ENCODE measurements at regions not wholly inside any gene's neighbourhood (a gene's known extent, or its start where the extent isn't known, plus 50 kb on each side); places are given as distances from the start of the nearest gene placed in this dataset.
"Not testable (repeated sequence)": the region's sequence is repeated elsewhere in the genome, so short reads cannot be mapped to it uniquely, and the experiment has no call there.

GRCh38 chr14:21912367-21912766 is 238.7 kb upstream of the OR4E1 start:
- Histone ChIP-seq H3K27ac (no peak overlapping the region), H3K9ac (no peak overlapping the region), H3K36me3 (no peaks in the 10 kb centered on the region), H3K4me2 (no peak overlapping the region), H3K9me3 (no peaks in the 10 kb centered on the region), H3K4me1 (peaks cover 5% of the 10 kb centered on the region), H4K20me1 (no peaks in the 10 kb centered on the region), H3K27me3 (no peaks in the 10 kb centered on the region), H3K4me3 (no peak overlapping the region)
- no peak for TF ChIP-seq Cebpa-rat (IDR thresholded peaks at IDR 0.05)

DNA sequence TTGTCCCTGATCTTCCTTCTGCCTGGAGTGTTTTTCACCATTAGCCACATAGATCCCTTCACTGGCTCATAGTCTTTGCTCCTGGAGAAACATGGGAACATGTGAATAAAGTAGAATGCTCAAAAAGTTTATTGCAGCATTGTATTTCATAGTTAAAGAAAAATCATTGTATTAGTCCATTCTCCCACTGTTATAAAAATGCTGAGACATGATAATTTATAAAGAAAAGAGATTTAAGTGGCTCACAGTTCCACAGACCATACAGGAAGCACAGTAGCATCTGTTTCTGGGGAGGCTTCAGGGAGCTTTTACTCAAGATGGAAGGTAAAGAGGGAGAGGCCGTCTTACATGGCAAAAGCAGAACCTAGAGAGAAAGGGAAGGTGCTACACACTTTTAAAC is 238.3 kb upstream of the OR4E1 start:
- Histone ChIP-seq H3K27me3 (no peaks in the 10 kb centered on the region), H3K27ac (no peak overlapping the region), H3K4me2 (no peak overlapping the region), H4K20me1 (no peaks in the 10 kb centered on the region), H3K4me1 (peaks cover 5% of the 10 kb centered on the region), H3K4me3 (no peak overlapping the region), H3K36me3 (no peaks in the 10 kb centered on the region), H3K9ac (no peak overlapping the region), H3K9me3 (no peaks in the 10 kb centered on the region)
- TF ChIP-seq Cebpa-rat (IDR thresholded peaks at IDR 0.05) = no peak

GRCh38 chr14:21910260-21910659 is 236.6 kb upstream of the OR4E1 start:
- H3K4me1 ChIP-seq = peaks cover 5% of the 10 kb centered on the region
- no peak overlapping the region for H3K9ac ChIP-seq
- H3K4me2 ChIP-seq = no peak overlapping the region
- H3K36me3 ChIP-seq = no peaks in the 10 kb centered on the region
- no peak for TF ChIP-seq Cebpa-rat (IDR thresholded peaks at IDR 0.05)
- H3K9me3 ChIP-seq = no peaks in the 10 kb centered on the region
- no peaks in the 10 kb centered on the region for H4K20me1 ChIP-seq
- no peak overlapping the region for H3K4me3 ChIP-seq
- H3K27ac ChIP-seq = no peak overlapping the region
- no peaks in the 10 kb centered on the region for H3K27me3 ChIP-seq

DNA sequence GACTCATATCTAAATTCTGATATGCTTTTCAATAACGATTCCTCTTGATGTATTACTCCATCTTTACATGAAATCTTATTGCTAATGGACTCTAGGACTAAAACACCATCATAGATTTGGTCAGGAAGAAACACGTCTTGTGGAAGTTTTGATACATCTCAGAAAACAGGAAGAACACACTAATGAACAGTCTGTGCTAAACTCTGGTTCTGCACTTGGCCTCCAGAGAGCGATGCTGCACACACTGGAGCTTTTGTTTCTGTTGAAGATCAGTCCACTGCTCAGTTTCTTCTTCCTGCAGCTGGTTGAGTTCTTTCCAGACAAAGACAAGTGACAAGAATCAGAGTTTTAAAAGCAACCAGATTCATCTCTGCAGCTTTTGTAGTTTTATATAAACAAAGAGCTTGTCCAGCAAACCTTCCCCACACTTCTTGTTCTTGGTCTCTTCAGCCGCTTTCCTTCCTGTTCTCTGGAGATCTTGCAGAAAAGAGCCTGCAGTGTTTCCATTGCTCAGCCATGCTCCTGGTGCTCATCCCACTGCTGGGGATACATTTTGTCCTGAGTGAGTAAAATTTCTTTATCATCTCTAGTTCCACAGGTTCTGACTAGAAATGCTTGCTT is 229.1 kb upstream of the OR4E1 start:
- Histone ChIP-seq H3K4me3 (no peak overlapping the region), H4K20me1 (no peaks in the 10 kb centered on the region)
- no peak for TF ChIP-seq Cebpa-rat (IDR thresholded peaks at IDR 0.05)

GRCh38 chr14:21894898-21895194 is 221.2 kb upstream of the OR4E1 start:
- not testable (repeated sequence) for H3K4me2 ChIP-seq, H3K4me3 ChIP-seq

More for the DNA sequence above, 229.1 kb upstream of the OR4E1 start:
- Histone ChIP-seq H3K27ac (no peak overlapping the region), H3K27me3 (no peaks in the 10 kb centered on the region), H3K9ac (no peak overlapping the region), H3K4me2 (no peak overlapping the region), H3K9me3 (peaks cover 16% of the 10 kb centered on the region), H3K4me1 (no peaks in the 10 kb centered on the region), H3K36me3 (no peaks in the 10 kb centered on the region)

DNA sequence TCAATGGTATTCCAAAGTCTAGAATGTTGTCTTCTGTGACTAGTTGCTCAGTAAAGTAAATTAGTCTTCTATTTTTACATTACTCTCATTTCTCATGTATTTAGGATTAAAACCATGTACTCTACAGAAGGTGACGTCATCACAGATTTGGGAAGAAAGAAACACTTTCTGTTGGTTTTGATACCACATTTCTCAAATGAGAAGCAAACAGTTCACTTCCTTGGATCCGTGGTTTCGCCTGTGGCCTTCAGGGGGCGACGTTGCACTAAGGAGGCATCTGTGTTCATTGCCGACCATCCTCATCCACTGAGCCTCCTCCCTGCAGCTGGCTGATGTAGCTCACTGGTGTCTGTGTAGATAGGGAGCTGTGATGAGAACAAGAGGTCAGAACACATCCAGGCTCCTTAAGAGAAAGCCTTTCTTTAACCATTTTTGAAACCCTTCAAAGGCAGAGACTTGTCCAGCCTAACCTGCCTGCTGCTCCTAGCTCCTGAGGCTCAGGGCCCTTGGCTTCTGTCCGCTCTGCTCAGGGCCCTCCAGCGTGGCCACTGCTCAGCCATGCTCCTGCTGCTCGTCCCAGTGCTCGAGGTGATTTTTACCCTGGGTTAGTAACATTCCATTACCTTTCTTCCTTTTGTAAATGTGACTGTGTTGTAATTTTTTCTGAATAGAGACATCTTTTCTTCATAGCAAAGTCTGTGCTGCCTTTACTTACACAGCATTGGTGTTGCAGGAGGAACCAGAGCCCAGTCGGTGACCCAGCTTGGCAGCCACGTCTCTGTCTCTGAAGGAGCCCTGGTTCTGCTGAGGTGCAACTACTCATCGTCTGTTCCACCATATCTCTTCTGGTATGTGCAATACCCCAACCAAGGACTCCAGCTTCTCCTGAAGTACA is 220.6 kb upstream of the OR4E1 start:
- TF ChIP-seq Cebpa-rat (IDR thresholded peaks at IDR 0.05) = no peak
- Histone ChIP-seq H3K4me1 (no peaks in the 10 kb centered on the region), H4K20me1 (no peaks in the 10 kb centered on the region), H3K4me3 (no peak overlapping the region), H3K27ac (no peak overlapping the region), H3K9ac (no peak overlapping the region), H3K4me2 (no peak overlapping the region), H3K36me3 (no peaks in the 10 kb centered on the region), H3K27me3 (no peaks in the 10 kb centered on the region), H3K9me3 (no peaks in the 10 kb centered on the region)

More at GRCh38 chr14:21894898-21895194, 221.2 kb upstream of the OR4E1 start:
- H3K27me3 ChIP-seq, H3K9me3 ChIP-seq, H3K27ac ChIP-seq, H4K20me1 ChIP-seq, H3K9ac ChIP-seq, H3K36me3 ChIP-seq, H3K4me1 ChIP-seq: not testable (repeated sequence)

DNA sequence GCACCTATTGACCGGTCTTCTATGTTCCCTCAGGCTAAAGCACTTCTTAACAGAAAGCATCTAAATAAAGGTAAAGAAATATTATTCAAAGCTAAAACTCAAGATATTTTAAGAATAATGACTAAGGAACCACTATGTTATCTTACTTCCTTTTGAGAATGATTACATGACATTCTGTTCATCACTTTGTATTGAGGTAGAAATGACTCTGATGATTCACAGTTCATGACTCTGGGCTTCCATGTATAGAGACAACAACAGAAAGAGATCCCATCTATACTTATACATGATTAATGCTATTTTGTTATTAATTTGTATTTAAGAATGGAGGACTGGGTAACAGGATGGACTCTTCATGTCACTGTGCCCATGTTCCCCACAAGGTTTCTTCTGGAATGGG is 218.3 kb upstream of the OR4E1 start:
- Histone ChIP-seq H3K4me1 (no peaks in the 10 kb centered on the region), H3K4me2 (no peak overlapping the region), H3K9me3 (no peaks in the 10 kb centered on the region), H3K27ac (no peak overlapping the region), H3K9ac (no peak overlapping the region), H3K4me3 (no peak overlapping the region), H3K36me3 (no peaks in the 10 kb centered on the region), H3K27me3 (no peaks in the 10 kb centered on the region), H4K20me1 (no peaks in the 10 kb centered on the region)
- TF ChIP-seq Cebpa-rat (IDR thresholded peaks at IDR 0.05) = no peak

- Histone ChIP-seq H3K4me1 (no peaks in the 10 kb centered on the region), H3K27me3 (no peaks in the 10 kb centered on the region), H4K20me1 (no peaks in the 10 kb centered on the region), H3K36me3 (no peaks in the 10 kb centered on the region), H3K4me2 (no peak overlapping the region), H3K27ac (no peak overlapping the region), H3K4me3 (no peak overlapping the region), H3K9me3 (no peaks in the 10 kb centered on the region), H3K9ac (no peak overlapping the region)
- TF ChIP-seq Cebpa-rat (IDR thresholded peaks at IDR 0.05) = no peak
Observed at GRCh38 chr14:21884995-21885394, 211.4 kb upstream of the OR4E1 start.

GRCh38 chr14:21882226-21882625 is 208.6 kb upstream of the OR4E1 start:
- no peak for TF ChIP-seq Cebpa-rat (IDR thresholded peaks at IDR 0.05)
- Histone ChIP-seq H3K36me3 (no peaks in the 10 kb centered on the region), H3K9ac (no peak overlapping the region), H3K27ac (no peak overlapping the region), H3K27me3 (no peaks in the 10 kb centered on the region), H4K20me1 (no peaks in the 10 kb centered on the region), H3K4me3 (no peak overlapping the region), H3K4me2 (no peak overlapping the region), H3K4me1 (no peaks in the 10 kb centered on the region), H3K9me3 (no peaks in the 10 kb centered on the region)

- Histone ChIP-seq H3K4me3 (no peak overlapping the region), H3K9me3 (no peaks in the 10 kb centered on the region), H4K20me1 (no peaks in the 10 kb centered on the region), H3K27ac (no peak overlapping the region), H3K4me1 (no peaks in the 10 kb centered on the region), H3K27me3 (no peaks in the 10 kb centered on the region), H3K4me2 (no peak overlapping the region), H3K36me3 (no peaks in the 10 kb centered on the region), H3K9ac (no peak overlapping the region)
- TF ChIP-seq Cebpa-rat (IDR thresholded peaks at IDR 0.05) = no peak
Observed at GRCh38 chr14:21880918-21881317, 207.3 kb upstream of the OR4E1 start.

All from BLaER1 (cell line).